ENCODE measurements at regions not wholly inside any gene's neighbourhood (a gene's known extent, or its start where the extent isn't known, plus 50 kb on each side); places are given as distances from the start of the nearest gene placed in this dataset.

DNA sequence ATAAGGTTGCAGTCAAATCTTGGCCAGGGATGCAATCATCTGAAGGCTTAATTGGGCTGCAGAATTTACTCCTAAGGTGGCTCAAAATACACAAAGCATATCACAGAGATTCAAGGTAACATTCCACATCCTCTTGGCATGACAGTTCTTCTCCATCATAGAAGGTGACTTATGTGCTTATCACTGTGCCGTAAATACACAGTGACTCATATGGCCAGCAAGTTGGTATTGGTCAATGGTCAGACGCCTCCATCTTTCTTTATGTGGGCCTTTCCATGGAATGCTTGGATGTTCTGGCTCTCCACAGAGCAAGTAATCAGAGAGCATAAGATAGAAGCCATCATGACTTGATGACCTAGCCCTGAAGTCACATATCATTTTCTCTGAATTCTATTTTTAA lies 168.8 kb upstream of the ST8SIA2 start:
- H3K27ac ChIP-seq: no peak overlapping the region
- no peaks in the 10 kb centered on the region for H3K27me3 ChIP-seq
- WGBS, 4 donors: 57 to 76% (median 64%) methylated on average over 2 of the region's 2 CpGs
- H3K36me3 ChIP-seq (replicated peaks in 1 of 2): no peaks in the 10 kb centered on the region
- no peak overlapping the region for H3K4me3 ChIP-seq
- intact Hi-C loops (cut with DNase I): loop anchor here in 1 of 2 donors (5.0 kb wide), 1 partner anchor 128 kb away; no protein-coding TSS in a partner anchor
- H3K4me1 ChIP-seq (replicated peaks in 1 of 2): no peaks in the 10 kb centered on the region
- no peaks in the 10 kb centered on the region for H3K9me3 ChIP-seq (replicated peaks in 1 of 3)
- DNase-seq: no peak
- TF ChIP-seq, protein P1, sequence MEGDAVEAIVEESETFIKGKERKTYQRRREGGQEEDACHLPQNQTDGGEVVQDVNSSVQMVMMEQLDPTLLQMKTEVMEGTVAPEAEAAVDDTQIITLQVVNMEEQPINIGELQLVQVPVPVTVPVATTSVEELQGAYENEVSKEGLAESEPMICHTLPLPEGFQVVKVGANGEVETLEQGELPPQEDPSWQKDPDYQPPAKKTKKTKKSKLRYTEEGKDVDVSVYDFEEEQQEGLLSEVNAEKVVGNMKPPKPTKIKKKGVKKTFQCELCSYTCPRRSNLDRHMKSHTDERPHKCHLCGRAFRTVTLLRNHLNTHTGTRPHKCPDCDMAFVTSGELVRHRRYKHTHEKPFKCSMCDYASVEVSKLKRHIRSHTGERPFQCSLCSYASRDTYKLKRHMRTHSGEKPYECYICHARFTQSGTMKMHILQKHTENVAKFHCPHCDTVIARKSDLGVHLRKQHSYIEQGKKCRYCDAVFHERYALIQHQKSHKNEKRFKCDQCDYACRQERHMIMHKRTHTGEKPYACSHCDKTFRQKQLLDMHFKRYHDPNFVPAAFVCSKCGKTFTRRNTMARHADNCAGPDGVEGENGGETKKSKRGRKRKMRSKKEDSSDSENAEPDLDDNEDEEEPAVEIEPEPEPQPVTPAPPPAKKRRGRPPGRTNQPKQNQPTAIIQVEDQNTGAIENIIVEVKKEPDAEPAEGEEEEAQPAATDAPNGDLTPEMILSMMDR (IDR thresholded peaks at IDR 0.05): no peak
- TF ChIP-seq POLR2A (IDR thresholded peaks at IDR 0.05): no peak

DNA sequence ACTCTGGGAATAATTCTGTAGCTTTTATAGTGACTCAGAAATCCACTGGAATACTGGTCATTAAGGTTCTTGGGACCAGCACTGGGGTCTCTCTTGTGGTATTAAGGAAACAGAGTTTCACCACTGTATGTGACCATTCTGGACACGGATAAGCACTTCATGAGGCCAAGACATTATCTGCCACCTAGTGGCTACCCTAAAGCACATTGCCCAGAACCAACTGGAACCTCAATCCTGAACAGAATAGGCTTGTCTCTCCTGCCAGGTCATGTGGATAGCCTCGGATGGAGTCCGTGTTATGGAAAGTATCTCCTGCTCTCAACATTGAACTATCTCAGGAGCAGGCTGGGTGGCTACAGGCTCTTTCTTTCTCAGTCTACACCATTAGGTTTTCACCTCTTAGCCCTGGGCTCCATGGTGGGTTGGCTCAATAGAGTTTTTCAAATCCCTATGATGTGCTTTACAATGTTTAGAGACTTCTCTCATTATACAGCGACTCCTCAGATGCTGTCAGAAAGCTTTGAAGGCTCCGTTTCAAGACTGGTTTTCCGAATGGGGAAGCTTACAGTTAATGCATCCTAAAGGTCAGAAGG lies 167.6 kb upstream of the ST8SIA2 start:
- H3K4me1 ChIP-seq (replicated peaks in 1 of 2): no peaks in the 10 kb centered on the region

DNA sequence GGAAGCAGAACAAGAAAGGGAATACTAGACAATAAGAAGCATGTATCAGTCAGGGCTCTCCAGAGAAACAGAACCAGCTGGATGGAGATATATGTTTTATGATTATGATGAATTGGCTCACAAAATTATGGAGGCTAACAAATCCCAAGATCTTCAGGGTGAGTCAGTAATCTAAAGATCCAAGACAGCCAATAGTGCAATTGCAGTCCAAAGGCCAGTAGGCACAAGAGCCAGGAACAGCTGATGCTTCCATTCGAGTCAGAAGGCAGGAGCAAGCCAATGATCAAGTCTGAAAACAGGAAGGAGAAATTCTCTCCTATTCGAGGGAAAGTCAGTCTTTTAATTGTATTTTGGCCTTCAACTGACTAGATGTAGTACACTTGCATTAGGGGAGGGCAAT lies 164.9 kb upstream of the ST8SIA2 start:
- Histone ChIP-seq H3K27me3 (peaks cover 4% of the 10 kb centered on the region), H3K27ac (no peak overlapping the region), H3K36me3 (replicated peaks in 1 of 2) (no peaks in the 10 kb centered on the region), H3K4me1 (replicated peaks in 1 of 2) (no peaks in the 10 kb centered on the region), H3K9me3 (replicated peaks in 1 of 3) (no peaks in the 10 kb centered on the region), H3K4me3 (no peak overlapping the region)
- DNase-seq: no peak
- TF ChIP-seq, protein P1 (IDR thresholded peaks at IDR 0.05): no peak
- no peak for TF ChIP-seq POLR2A (IDR thresholded peaks at IDR 0.05)
- WGBS, 4 donors: 52 to 60% (median 57%) methylated on average over 2 of the region's 2 CpGs
- intact Hi-C loops (cut with DNase I): loop anchor here in 1 of 2 donors (5.0 kb wide), 1 partner anchor 132 kb away; no protein-coding TSS in a partner anchor

More for the DNA sequence above, 167.6 kb upstream of the ST8SIA2 start:
- Histone ChIP-seq H3K27ac (no peak overlapping the region), H3K36me3 (replicated peaks in 1 of 2) (no peaks in the 10 kb centered on the region), H3K4me3 (no peak overlapping the region), H3K27me3 (no peaks in the 10 kb centered on the region), H3K9me3 (replicated peaks in 1 of 3) (no peaks in the 10 kb centered on the region)
- TF ChIP-seq POLR2A (IDR thresholded peaks at IDR 0.05): no peak
- TF ChIP-seq, protein P1 (IDR thresholded peaks at IDR 0.05): peak; percentile 22 to 57 (median 54)
- 36 to 52% (median 48%) methylated on average over 5 to 6 of the region's 6 CpGs for WGBS, 4 donors
- intact Hi-C loops (cut with DNase I): loop anchor here in 1 of 2 donors (5.0 kb wide), 1 partner anchor 129 kb away; no protein-coding TSS in a partner anchor
- peak in 6 of 7 donors; percentile 22 to 53 (median 26) for DNase-seq

DNA sequence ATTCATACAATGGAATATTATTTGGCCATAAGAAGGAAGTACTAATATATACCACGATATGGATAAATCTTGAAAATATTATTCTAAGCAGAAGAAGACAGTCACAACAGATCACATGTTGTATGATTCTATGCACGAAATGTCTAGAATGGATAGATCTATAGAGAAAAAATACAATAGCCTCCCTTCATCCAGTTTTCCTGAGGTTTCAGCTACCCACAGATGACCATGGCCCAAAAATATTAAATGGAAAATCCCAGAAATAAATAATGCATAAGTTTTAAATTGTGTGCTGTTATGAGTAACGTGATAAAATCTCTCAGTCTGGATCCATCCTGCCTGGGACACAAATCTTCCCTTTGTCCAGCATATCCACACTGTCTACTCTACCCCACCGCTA lies 162.2 kb upstream of the ST8SIA2 start:
- intact Hi-C loops (cut with DNase I): no loop called here
- 40 to 67% (median 51%) methylated on average over 4 of the region's 4 CpGs for WGBS, 4 donors
- no peak overlapping the region for H3K27ac ChIP-seq
- H3K9me3 ChIP-seq (replicated peaks in 1 of 3): peaks cover 0 to 5% (median 0%) of the 10 kb centered on the region in 3 donors
- TF ChIP-seq, protein P1 (IDR thresholded peaks at IDR 0.05): no peak
- TF ChIP-seq POLR2A (IDR thresholded peaks at IDR 0.05): no peak
- no peak for DNase-seq
- no peak overlapping the region for H3K4me3 ChIP-seq
- H3K4me1 ChIP-seq (replicated peaks in 1 of 2): no peaks in the 10 kb centered on the region
- no peaks in the 10 kb centered on the region for H3K36me3 ChIP-seq (replicated peaks in 1 of 2)
- peaks cover 4% of the 10 kb centered on the region for H3K27me3 ChIP-seq

Data from adrenal gland (tissue), 9 donors.